IPS-18c (cell line): ENCODE measurements at regions not wholly inside any gene's neighbourhood (a gene's known extent, or its start where the extent isn't known, plus 50 kb on each side); places are given as distances from the start of the nearest gene placed in this dataset.

ENCODE experiments used
- H3K4me3 ChIP-seq: 2 replicates; pipeline ENCODE4 v1.7.0; 2013; ENCODE audit warnings: low read depth, mild to moderate bottlenecking, low read length, moderate library complexity; ENCODE audit not compliant: insufficient read depth
- H3K9me3 ChIP-seq: one replicate; pipeline ENCODE4 v1.6.1; 2013; ENCODE audit warnings: mild to moderate bottlenecking, low read length, moderate library complexity; ENCODE audit not compliant: control insufficient read depth, insufficient read depth

GRCh38 chr6:15032015-15032414 lies 213.9 kb upstream of the JARID2 start:
- no peak overlapping the region for H3K4me3 ChIP-seq
- peaks cover 2% of the 10 kb centered on the region for H3K9me3 ChIP-seq

DNA sequence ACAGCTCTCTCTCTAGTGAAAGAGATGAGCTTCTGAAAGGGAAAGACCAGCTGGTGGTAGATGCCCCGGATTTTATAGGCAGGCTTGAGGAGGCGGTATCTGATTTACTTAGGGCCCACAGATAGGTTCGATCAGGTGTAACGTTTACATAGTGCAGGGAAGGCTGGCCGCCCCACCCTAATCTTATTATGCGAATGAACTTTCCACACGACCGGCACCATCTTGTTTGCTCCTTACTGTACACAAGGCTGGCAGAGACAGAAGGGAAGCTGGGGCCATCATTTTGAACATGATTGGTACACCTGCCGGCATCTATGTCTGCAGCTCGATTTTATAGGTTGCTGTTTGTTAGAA lies 212.0 kb upstream of the JARID2 start:
- Histone ChIP-seq H3K9me3 (peaks cover 2% of the 10 kb centered on the region), H3K4me3 (no peak overlapping the region)

GRCh38 chr6:15036690-15037245 lies 209.1 kb upstream of the JARID2 start:
- Histone ChIP-seq H3K9me3 (peaks cover 2% of the 10 kb centered on the region), H3K4me3 (no peak overlapping the region)

- H3K9me3 ChIP-seq = peaks cover 2% of the 10 kb centered on the region
- no peak overlapping the region for H3K4me3 ChIP-seq
Observed at GRCh38 chr6:15037253-15037652, 208.6 kb upstream of the JARID2 start.

- H3K9me3 ChIP-seq = peaks cover under 1% of the 10 kb centered on the region
- no peak overlapping the region for H3K4me3 ChIP-seq
Observed at GRCh38 chr6:15038013-15038791, 207.7 kb upstream of the JARID2 start.

- no peaks in the 10 kb centered on the region for H3K9me3 ChIP-seq
- no peak overlapping the region for H3K4me3 ChIP-seq
Observed at GRCh38 chr6:15039136-15039535, 206.7 kb upstream of the JARID2 start.

DNA sequence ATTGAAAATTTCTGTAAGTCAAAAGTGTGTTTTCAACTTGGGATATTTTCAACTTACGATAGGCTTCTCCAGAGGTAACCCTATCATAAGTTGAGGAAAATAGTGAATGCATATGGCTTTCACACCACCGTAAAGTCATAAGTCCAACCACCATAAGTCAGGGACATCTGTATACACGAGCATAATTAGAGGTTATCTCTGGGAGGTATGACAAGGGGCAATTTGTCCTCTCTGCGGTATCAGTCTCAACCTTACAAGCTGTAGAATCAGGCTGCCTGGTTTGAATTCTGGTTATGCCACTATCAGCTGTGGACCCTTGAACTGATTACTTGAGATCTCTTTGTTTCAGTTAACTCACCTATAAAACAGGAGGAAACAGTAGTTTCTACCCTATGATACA lies 202.9 kb upstream of the JARID2 start:
- no peak overlapping the region for H3K4me3 ChIP-seq
- H3K9me3 ChIP-seq = no peaks in the 10 kb centered on the region

GRCh38 chr6:15044146-15044882 lies 201.6 kb upstream of the JARID2 start:
- Histone ChIP-seq H3K4me3 (no peak overlapping the region), H3K9me3 (no peaks in the 10 kb centered on the region)

DNA sequence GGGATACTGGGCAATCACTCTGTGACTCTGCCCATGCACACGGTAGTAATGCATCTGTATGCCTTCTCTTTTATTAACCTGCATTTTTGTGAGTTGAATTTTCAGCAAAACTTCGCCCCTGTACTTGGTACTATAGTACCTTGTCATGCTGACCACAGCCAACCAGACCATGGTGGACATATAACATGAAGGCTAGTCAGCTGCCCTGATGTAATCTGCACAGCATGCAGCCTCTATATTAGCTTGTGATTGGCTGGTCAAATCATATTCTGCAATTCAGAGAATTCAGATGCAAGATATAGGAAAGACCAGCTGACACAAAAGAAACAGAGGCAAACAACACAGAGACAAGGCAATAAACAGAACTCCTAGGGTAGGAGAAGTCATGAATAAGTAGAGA lies 200.9 kb upstream of the JARID2 start:
- H3K9me3 ChIP-seq = no peaks in the 10 kb centered on the region
- no peak overlapping the region for H3K4me3 ChIP-seq

GRCh38 chr6:15046751-15047150 lies 199.1 kb upstream of the JARID2 start:
- no peaks in the 10 kb centered on the region for H3K9me3 ChIP-seq
- H3K4me3 ChIP-seq = no peak overlapping the region

- Histone ChIP-seq H3K9me3 (no peaks in the 10 kb centered on the region), H3K4me3 (no peak overlapping the region)
Observed at GRCh38 chr6:15048367-15048766, 197.5 kb upstream of the JARID2 start.

GRCh38 chr6:15058200-15059061 lies 187.4 kb upstream of the JARID2 start:
- no peaks in the 10 kb centered on the region for H3K9me3 ChIP-seq
- no peak overlapping the region for H3K4me3 ChIP-seq

DNA sequence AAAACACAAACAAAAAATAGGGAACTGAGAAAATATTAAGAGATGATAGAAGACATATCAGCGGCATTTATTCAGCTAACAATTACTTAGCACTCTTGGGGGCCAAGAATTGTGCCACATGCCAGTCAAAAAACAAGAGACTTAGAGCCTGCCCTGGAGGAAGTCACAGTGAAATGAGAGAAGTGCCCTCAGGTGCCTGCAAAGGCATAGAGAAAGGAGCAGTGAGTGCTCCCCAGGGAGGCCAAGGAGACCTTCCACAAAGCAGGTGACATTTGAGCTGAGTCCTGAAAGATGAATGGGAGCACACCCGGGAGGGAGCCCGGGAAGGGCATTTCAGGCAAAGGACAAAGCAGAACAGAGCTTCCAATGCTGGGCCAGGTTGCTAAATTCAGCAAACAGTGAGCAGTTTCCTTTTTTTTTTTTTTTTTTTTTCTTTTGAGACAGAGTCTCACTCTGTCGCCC lies 184.7 kb upstream of the JARID2 start:
- Histone ChIP-seq H3K9me3 (no peaks in the 10 kb centered on the region), H3K4me3 (no peak overlapping the region)

DNA sequence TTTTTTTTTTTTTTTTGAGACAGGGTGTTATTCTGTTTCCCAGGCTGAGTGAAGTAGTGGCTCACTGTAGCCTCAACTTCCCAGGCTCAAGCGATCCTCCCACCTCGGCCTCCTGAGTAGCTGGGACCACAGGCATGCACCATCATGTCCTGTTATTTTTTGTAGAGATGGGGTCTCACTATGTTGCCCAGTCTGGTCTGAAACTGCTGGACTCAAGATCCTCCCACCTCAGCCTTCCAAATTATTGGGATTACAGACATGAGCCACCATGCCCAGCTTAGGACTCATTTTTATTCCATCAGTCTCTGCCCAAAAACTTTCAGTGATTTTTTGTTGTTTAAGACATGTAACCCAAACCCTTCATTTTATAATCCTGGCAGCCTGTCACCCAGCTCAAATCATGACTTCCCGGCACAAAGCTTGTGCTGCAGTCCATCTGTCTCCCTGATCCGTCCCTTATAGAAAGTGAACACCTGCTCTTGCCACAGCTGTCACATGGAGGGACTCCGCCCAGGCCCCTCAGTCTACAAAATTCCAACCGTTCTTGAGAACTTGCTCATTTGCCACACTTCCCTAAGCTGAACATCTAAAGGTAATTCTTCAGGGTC lies 183.9 kb upstream of the JARID2 start:
- no peak overlapping the region for H3K4me3 ChIP-seq

GRCh38 chr6:15062516-15063252 lies 183.2 kb upstream of the JARID2 start:
- Histone ChIP-seq H3K9me3 (no peaks in the 10 kb centered on the region), H3K4me3 (no peak overlapping the region)

More for the DNA sequence above, 183.9 kb upstream of the JARID2 start:
- no peaks in the 10 kb centered on the region for H3K9me3 ChIP-seq

DNA sequence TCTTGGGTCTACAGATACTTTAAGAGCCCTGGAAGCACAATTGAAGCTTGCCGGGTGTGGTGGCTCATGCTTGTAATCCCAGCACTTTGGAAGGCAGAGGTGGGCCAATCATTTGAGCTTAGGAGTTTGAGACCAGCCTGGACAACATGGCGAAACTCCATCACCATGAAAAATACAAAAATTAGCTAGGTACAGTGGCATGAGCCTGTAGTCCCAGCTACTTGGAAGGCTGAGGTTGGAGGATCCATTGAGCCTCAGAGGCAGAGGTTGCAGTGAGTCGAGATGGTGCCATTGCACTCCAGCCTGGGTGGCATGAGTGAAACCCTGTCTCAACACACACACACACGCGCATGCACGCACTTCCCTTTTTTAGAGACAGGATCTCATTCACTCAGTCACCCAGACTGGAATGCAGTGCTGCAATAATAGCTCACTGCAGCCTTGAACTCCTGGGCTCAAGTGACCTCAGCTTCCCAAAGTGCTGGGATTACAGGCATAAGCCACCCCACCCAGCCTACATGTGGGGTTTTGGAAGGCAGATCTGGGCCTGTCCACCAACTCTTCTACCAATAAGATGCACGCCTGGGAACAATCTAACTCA lies 182.5 kb upstream of the JARID2 start:
- Histone ChIP-seq H3K9me3 (no peaks in the 10 kb centered on the region), H3K4me3 (no peak overlapping the region)
